BLaER1 (cell line): ENCODE measurements at regions not wholly inside any gene's neighbourhood (a gene's known extent, or its start where the extent isn't known, plus 50 kb on each side); places are given as distances from the start of the nearest gene placed in this dataset.
A peak's percentile ranks its signal among the peaks of the same experiment; 100 is the strongest.
"Not testable (repeated sequence)": the region's sequence is repeated elsewhere in the genome, so short reads cannot be mapped to it uniquely, and the experiment has no call there.

ENCODE experiments used
- H3K27ac ChIP-seq: shearing (Covaris generic); formaldehyde crosslinking; 2 replicates; pipeline ENCODE4 v1.8.1; 2022
- H3K27me3 ChIP-seq: shearing (Covaris generic); formaldehyde crosslinking; 2 replicates; pipeline ENCODE4 v1.8.1; 2022
- H3K36me3 ChIP-seq: shearing (Covaris generic); formaldehyde crosslinking; 2 replicates; pipeline ENCODE4 v1.8.1; 2022
- H3K4me1 ChIP-seq: shearing (Covaris generic); formaldehyde crosslinking; 2 replicates; pipeline ENCODE4 v1.8.1; 2022
- H3K4me2 ChIP-seq: shearing (Covaris generic); formaldehyde crosslinking; 2 replicates; pipeline ENCODE4 v1.8.1; 2022
- H3K4me3 ChIP-seq: shearing (Covaris generic); formaldehyde crosslinking; 2 replicates; pipeline ENCODE4 v1.8.1; 2022
- H3K9ac ChIP-seq: shearing (Covaris generic); formaldehyde crosslinking; 2 replicates; pipeline ENCODE4 v1.8.1; 2022
- H3K9me3 ChIP-seq: shearing (Covaris generic); formaldehyde crosslinking; 2 replicates; pipeline ENCODE4 v1.8.1; 2022
- H4K20me1 ChIP-seq: shearing (Covaris generic); formaldehyde crosslinking; 2 replicates; pipeline ENCODE4 v1.8.1; 2022
- Cebpa-rat ChIP-seq: shearing (Covaris generic); IDR thresholded peaks from 2 replicates; pipeline ENCODE4 v1.8.1; 2022

DNA sequence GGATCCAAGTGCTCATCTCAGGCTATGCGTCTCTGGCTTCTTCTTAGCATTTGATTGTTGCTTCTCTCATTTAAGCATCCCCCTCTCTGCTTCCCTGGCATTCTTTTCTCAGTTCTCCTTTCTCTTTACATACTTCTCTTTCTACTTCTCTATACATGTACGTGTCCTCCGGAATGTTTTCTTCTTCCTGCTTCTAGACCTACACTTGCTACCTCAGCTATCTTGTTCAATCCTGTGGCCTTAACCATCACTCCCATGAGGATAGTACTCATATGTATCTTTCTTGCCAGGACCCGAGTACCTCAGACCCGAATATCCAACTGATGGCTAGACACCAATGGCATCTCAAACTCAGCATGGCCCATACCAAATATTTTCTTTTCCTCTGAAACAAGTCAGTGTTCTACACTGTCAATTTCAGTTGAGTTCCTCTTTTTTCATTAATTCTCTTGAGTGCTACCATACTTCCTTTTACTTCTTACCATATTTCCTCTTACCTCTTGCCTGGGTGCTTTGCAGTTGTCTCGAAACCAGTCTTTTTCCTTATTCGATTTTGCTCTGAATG is 115.1 kb upstream of the SLC38A2 start:
- no peaks in the 10 kb centered on the region for H3K9me3 ChIP-seq
- H3K27ac ChIP-seq = peak overlapping the region; percentile 35; the same call in 1 of the 2 replicates

DNA sequence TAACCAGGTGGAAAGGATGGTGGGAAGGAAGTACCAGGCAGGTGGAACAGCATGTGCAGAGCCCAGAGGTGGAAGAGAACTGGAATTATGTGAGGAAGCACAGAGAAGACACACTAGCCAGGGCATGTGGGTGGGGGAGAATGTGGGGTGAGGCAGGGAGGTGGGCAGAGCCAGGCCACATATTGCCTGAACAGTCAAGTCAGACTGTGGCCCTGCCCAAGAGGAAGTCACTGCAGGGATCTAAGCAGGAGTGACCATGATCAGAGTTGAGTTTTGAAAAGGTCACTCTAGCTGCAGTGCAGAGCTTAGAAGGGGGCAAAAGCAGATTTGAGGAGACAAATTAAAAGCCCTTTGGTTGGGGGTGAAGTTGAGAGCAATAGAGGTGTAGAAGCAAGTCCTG is 114.0 kb upstream of the SLC38A2 start:
- peaks cover 24% of the 10 kb centered on the region for H3K4me1 ChIP-seq
- H3K27ac ChIP-seq = no peak overlapping the region
- no peaks in the 10 kb centered on the region for H3K27me3 ChIP-seq
- no peaks in the 10 kb centered on the region for H3K9me3 ChIP-seq
- no peaks in the 10 kb centered on the region for H3K36me3 ChIP-seq
- H4K20me1 ChIP-seq = no peaks in the 10 kb centered on the region
- H3K9ac ChIP-seq = no peak overlapping the region
- no peak for TF ChIP-seq Cebpa-rat
- H3K4me2 ChIP-seq = peak overlapping the region; percentile 72; the same call in 1 of the 2 replicates
- H3K4me3 ChIP-seq = no peak overlapping the region

More for the DNA sequence above, 115.1 kb upstream of the SLC38A2 start:
- Histone ChIP-seq H3K36me3 (no peaks in the 10 kb centered on the region), H3K4me1 (peaks cover 24% of the 10 kb centered on the region), H3K9ac (no peak overlapping the region), H3K4me2 (peak overlapping the region; percentile 72), H3K27me3 (no peaks in the 10 kb centered on the region), H4K20me1 (no peaks in the 10 kb centered on the region), H3K4me3 (no peak overlapping the region)
- no peak for TF ChIP-seq Cebpa-rat

DNA sequence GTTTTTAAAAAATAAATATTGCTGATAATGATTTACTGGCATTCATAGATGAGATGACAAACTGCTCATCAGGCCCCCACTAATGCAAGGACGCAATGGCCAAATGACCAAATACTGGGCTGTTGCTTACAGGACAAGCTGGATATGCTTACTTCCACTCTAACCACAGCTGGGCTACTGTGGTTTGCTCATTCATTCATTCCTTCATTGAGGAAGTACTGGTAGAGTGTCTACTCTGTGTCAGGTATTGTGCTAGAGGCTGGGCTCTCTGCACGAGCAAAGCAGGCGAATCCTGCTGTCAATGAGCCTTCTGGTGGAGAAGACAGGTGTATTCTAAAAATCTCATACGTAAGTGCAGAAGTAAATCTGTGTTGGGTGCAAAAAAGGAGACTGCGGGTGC is 113.3 kb upstream of the SLC38A2 start:
- no peak overlapping the region for H3K27ac ChIP-seq
- H4K20me1 ChIP-seq = no peaks in the 10 kb centered on the region
- no peaks in the 10 kb centered on the region for H3K9me3 ChIP-seq
- H3K9ac ChIP-seq = no peak overlapping the region
- H3K4me2 ChIP-seq = no peak overlapping the region
- TF ChIP-seq Cebpa-rat = no peak
- peaks cover 24% of the 10 kb centered on the region for H3K4me1 ChIP-seq
- H3K4me3 ChIP-seq = no peak overlapping the region
- H3K27me3 ChIP-seq = no peaks in the 10 kb centered on the region
- H3K36me3 ChIP-seq = no peaks in the 10 kb centered on the region

DNA sequence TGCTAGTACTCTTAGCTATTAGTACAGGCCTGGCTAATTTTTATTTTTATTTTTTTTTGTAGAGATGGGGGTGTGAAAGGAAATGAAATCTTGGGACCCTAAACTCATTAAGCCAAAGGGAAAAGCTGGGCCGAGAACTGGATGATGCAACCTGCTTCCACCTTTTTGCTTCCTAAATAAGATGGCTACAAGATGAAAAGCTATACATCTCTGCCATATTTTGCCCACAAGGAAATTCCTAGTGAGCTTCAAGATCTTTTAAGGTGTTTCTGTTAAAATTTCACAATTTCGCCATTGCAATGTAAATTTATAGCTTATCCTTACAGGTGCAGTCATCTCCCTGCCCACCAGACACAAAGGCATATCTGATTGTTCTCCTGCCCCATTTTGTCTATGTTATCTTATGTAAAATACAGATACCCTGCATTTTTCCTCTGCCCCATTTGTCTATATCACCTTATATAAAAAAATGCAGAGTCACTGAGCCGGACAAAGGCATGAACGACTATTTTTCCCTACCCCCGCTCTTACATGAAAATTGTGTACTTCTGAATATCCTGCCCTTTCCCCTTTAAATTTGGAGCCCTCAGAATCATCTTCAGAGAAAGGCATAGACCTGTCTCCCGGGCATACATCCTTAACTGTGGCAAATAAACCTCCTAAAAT is 112.0 kb upstream of the SLC38A2 start:
- no peak overlapping the region for H3K4me2 ChIP-seq
- H3K27me3 ChIP-seq = no peaks in the 10 kb centered on the region
- no peak overlapping the region for H3K27ac ChIP-seq
- TF ChIP-seq Cebpa-rat = no peak
- no peaks in the 10 kb centered on the region for H3K9me3 ChIP-seq
- H4K20me1 ChIP-seq = no peaks in the 10 kb centered on the region
- no peak overlapping the region for H3K4me3 ChIP-seq
- H3K36me3 ChIP-seq = no peaks in the 10 kb centered on the region
- H3K4me1 ChIP-seq = peaks cover 24% of the 10 kb centered on the region
- no peak overlapping the region for H3K9ac ChIP-seq

DNA sequence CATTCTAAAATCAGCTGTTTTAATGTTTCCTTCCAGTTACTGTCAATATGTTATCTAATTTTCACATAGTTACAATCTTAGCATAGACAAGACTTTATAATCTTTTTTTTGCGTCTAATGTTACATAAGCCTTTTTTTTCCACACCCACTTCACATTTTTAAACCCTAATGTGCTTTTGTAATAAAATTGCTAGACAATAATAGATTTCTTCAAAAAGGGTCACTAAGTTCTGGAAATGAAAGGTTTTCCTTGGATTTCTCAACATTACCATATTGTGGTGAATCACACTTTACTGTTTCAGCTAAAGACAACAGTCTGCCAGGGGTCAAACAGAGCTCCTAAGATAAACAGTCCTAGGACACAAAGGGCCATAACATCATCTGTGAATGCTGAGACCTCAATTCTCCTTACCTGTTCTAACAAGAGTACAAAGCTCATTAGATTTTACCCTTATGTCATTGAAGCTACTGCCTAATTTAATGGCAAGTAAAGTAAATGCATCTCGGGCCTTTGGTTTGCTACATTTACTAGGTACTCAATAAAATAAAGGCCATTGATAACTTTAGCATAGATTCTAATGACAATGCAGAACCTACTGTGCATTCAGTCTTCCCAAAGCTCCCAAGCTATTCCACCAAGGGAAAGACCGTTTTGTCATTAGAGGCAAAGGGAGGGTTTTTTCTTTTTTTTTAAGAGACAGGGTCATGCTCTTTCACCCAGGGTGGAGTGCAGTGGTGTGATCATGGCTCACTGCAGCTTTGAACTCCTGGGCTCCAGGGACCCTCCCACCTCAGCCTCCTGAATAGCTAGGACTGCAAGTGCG is 111.2 kb upstream of the SLC38A2 start:
- H3K36me3 ChIP-seq = no peaks in the 10 kb centered on the region
- no peaks in the 10 kb centered on the region for H3K27me3 ChIP-seq
- H3K9me3 ChIP-seq = no peaks in the 10 kb centered on the region
- H3K4me3 ChIP-seq = no peak overlapping the region
- H3K9ac ChIP-seq = no peak overlapping the region
- H3K27ac ChIP-seq = no peak overlapping the region
- TF ChIP-seq Cebpa-rat = no peak
- H3K4me1 ChIP-seq = peaks cover 24% of the 10 kb centered on the region
- H4K20me1 ChIP-seq = no peaks in the 10 kb centered on the region
- no peak overlapping the region for H3K4me2 ChIP-seq

DNA sequence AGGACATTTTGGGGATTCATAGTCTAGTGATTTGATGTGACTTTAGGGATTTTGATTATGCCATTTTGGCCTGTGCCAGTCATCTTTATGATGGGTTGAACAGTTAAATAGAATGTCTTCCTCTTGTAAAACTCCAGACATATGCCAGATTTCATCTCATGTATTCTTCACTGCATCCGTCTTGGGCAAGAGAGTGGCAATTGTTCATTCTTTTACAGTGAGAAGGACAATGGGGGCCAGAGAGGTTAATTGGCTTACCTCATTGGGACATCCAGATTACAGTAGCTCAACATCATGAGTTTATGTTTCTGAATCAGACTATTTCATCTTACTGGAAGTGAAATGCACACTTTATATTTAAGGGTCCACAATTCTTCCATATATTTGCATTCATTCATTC is 108.2 kb upstream of the SLC38A2 start:
- no peak overlapping the region for H3K4me2 ChIP-seq
- H3K4me1 ChIP-seq = no peaks in the 10 kb centered on the region
- H3K4me3 ChIP-seq = no peak overlapping the region
- H4K20me1 ChIP-seq = no peaks in the 10 kb centered on the region
- no peak for TF ChIP-seq Cebpa-rat
- H3K9me3 ChIP-seq = no peaks in the 10 kb centered on the region
- H3K36me3 ChIP-seq = no peaks in the 10 kb centered on the region
- H3K27ac ChIP-seq = no peak overlapping the region
- no peak overlapping the region for H3K9ac ChIP-seq
- H3K27me3 ChIP-seq = no peaks in the 10 kb centered on the region

DNA sequence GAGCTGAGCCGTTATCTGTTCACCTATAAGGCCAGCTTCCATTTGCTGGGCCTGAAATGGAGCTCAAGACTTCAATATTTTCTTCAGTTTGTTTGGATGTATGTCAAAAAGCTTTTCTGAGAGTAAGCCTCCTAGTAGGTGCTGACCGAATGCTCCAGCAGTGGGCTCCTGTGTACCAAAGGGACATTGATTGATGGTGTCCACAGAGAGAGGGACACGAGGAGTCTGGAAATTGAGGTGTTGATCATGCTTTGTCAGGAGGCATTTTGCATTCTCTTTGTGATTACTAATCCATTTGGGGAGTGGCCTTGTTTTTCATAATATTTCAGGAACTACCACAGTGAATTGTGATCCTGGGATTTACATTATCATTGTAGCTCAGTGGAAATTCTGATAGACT is 107.7 kb upstream of the SLC38A2 start:
- no peak for TF ChIP-seq Cebpa-rat
- no peaks in the 10 kb centered on the region for H3K27me3 ChIP-seq
- no peak overlapping the region for H3K27ac ChIP-seq
- H3K9me3 ChIP-seq = no peaks in the 10 kb centered on the region
- H3K9ac ChIP-seq = no peak overlapping the region
- H3K4me2 ChIP-seq = no peak overlapping the region
- no peaks in the 10 kb centered on the region for H4K20me1 ChIP-seq
- H3K36me3 ChIP-seq = no peaks in the 10 kb centered on the region
- H3K4me3 ChIP-seq = no peak overlapping the region
- no peaks in the 10 kb centered on the region for H3K4me1 ChIP-seq

DNA sequence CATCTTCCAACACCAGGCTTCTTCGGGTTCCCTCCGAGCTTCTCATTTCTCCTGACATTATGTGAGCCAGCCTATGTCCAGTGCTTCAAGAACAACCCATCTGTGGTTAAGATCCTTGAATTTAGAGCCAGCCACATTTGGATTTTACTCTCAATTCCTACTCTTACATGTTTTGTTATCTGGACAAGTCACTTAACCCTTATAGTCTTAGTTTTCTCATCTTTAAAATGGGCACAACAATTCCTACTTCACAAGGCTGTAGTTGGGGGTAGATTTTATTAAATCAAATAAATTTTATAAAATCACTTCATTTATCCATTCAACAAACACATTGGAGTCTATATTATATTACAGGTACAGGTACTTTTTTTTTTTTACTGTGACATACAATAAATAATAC is 105.5 kb upstream of the SLC38A2 start:
- Histone ChIP-seq H3K4me2 (no peak overlapping the region), H3K27ac (no peak overlapping the region), H3K9ac (no peak overlapping the region), H3K27me3 (no peaks in the 10 kb centered on the region), H3K4me1 (peaks cover 13% of the 10 kb centered on the region), H3K9me3 (no peaks in the 10 kb centered on the region), H3K4me3 (no peak overlapping the region), H3K36me3 (no peaks in the 10 kb centered on the region), H4K20me1 (no peaks in the 10 kb centered on the region)
- TF ChIP-seq Cebpa-rat = no peak

DNA sequence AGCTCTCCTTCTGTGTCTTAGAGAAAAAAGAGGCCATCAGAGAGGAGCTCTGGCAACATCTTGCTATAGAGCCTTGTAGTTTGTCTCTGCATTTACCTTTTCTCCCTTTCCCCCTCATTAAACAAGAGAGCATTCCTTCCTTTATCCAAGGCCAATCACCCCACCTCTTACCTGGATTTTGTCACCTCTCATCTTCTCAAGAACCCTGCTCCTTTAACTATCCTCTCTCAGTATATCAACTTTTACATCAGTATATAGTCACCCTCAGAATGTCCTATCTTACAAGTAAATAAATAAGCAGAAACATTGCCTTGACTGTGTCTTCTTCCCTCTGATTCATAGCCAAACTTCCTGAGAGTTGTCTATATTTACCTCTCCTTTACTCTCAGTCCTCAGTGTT is 105.0 kb upstream of the SLC38A2 start:
- H4K20me1 ChIP-seq = no peaks in the 10 kb centered on the region
- H3K27ac ChIP-seq = no peak overlapping the region
- no peak overlapping the region for H3K4me3 ChIP-seq
- no peaks in the 10 kb centered on the region for H3K36me3 ChIP-seq
- H3K4me1 ChIP-seq = peaks cover 13% of the 10 kb centered on the region
- no peak overlapping the region for H3K9ac ChIP-seq
- H3K27me3 ChIP-seq = no peaks in the 10 kb centered on the region
- H3K4me2 ChIP-seq = no peak overlapping the region
- no peak for TF ChIP-seq Cebpa-rat
- H3K9me3 ChIP-seq = no peaks in the 10 kb centered on the region

DNA sequence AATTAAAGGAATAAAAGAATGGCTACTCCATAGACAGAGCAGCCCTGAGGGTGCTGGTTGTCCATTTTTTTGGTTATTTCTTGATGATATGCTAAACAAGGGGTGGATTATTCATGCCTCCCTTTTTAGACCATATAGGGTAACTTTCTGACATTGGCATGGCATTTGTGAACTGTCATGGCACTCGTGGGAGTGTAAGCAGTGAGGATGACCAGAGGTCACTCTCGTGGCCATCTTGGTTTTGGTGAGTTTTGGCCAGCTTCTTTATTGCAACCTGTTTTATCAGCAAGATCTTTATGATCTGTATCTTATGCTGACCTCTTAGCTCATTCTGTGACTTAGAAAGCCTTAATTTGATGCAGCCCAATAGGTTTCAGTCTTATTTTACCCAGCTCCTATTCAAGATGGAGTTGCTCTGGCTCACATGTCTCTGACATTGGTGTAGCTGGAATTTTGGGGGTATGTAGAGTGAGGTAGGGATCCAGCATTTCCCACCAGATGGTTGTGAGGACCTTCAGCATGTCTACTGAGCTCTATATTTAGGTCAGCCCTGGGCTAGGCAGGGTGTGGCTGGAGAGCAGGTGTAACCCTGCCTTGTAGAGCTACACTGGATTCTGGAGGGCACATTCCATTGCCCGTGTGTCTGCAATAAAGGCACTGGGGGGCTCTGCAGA is 103.5 kb upstream of the SLC38A2 start:
- no peak overlapping the region for H3K9ac ChIP-seq
- H3K4me3 ChIP-seq = no peak overlapping the region
- no peaks in the 10 kb centered on the region for H3K9me3 ChIP-seq
- peaks cover 13% of the 10 kb centered on the region for H3K4me1 ChIP-seq
- H4K20me1 ChIP-seq = no peaks in the 10 kb centered on the region
- H3K27me3 ChIP-seq = no peaks in the 10 kb centered on the region
- no peaks in the 10 kb centered on the region for H3K36me3 ChIP-seq
- no peak overlapping the region for H3K4me2 ChIP-seq
- no peak for TF ChIP-seq Cebpa-rat
- no peak overlapping the region for H3K27ac ChIP-seq

DNA sequence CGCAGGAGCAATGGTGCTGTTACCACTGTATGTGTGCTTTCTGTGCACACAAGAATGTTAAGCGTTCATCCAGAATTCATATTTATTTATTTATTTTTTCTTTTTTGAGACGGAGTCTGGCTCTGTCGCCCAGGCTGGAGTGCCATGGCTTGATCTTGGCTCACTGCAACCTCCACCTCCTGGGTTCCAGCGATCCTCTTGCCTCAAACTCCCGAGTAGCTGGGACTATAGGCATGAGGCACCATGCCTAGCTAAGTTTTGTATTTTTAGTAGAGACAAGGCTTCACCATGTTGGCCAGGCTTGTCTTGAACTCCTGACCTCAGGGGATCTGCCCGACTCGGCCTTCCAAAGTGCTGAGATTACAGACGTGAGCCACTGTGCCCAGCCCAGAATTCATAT is 101.8 kb upstream of the SLC38A2 start:
- not testable (repeated sequence) for H4K20me1 ChIP-seq, H3K27me3 ChIP-seq, H3K9me3 ChIP-seq, H3K36me3 ChIP-seq, H3K27ac ChIP-seq, H3K4me3 ChIP-seq, H3K4me2 ChIP-seq, H3K9ac ChIP-seq
- peaks cover 23% of the 10 kb centered on the region for H3K4me1 ChIP-seq
